ENCODE measurements at regions not wholly inside any gene's neighbourhood (a gene's known extent, or its start where the extent isn't known, plus 50 kb on each side); places are given as distances from the start of the nearest gene placed in this dataset.
A peak's percentile ranks its signal among the peaks of the same experiment; 100 is the strongest.

DNA sequence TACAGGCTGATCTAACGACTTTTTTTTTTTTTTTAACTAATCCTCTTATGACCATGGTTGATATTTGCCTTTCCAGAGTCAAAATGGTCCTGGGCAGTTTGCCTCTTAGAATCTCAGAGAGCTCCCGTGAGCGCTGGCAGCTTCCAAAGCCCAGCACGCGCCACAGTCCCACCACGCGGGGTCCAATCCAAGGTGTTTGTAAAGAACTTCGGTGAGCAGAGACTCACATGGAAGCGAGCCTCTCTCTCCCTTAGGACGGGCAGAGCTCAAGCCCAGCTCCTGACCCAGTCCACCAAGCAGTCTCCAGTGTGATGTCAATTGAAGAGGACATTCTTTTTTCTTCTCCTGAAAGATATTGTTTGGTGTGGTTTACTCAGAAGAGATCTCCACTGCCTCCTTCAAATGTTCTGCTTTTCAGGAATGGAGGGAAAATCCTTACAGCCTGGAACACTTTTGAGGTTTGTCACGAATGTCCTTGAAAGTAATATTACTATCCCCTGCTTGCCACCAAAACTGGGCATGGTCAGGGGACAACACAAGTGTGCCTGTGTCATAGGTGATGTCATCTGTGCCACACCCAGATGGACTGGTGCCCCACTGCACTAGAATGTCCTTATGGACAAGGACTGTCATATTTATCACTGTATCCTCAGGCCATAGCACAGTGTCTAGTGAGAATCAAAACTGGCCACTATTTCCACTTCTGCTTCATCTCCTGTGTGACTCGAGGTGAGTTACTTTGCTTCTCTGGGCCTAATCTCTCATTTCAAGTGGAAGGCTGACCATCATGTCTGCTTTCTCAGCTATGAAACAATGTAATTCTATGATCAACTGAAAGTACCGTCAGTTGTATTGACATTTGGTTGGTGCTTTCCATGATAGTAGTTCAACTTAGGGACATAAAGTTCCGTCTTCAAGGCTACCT, 97.4 kb upstream of the EDEM3 start:
- Histone ChIP-seq H3K9me3 (no peaks in the 10 kb centered on the region), H3K27ac (no peak overlapping the region), H3K36me3 (no peaks in the 10 kb centered on the region), H3K27me3 (replicated peaks; ENCODE audit: insufficient read depth) (no peaks in the 10 kb centered on the region), H3K4me1 (replicated peaks) (no peaks in the 10 kb centered on the region), H3K4me3 (no peak overlapping the region)
- WGBS, result 95% methylated on average over 14 of the region's 14 CpGs
- DNase-seq (ENCODE audit: low spot score), result no peak
- intact Hi-C loops (cut with DNase I), result no loop called here
- no peak for TF ChIP-seq POLR2A (IDR thresholded peaks at IDR 0.05)
- TF ChIP-seq, protein P1, sequence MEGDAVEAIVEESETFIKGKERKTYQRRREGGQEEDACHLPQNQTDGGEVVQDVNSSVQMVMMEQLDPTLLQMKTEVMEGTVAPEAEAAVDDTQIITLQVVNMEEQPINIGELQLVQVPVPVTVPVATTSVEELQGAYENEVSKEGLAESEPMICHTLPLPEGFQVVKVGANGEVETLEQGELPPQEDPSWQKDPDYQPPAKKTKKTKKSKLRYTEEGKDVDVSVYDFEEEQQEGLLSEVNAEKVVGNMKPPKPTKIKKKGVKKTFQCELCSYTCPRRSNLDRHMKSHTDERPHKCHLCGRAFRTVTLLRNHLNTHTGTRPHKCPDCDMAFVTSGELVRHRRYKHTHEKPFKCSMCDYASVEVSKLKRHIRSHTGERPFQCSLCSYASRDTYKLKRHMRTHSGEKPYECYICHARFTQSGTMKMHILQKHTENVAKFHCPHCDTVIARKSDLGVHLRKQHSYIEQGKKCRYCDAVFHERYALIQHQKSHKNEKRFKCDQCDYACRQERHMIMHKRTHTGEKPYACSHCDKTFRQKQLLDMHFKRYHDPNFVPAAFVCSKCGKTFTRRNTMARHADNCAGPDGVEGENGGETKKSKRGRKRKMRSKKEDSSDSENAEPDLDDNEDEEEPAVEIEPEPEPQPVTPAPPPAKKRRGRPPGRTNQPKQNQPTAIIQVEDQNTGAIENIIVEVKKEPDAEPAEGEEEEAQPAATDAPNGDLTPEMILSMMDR (IDR thresholded peaks at IDR 0.05), result no peak
- no peak for TF ChIP-seq POLR2AphosphoS5 (IDR thresholded peaks at IDR 0.05)

DNA sequence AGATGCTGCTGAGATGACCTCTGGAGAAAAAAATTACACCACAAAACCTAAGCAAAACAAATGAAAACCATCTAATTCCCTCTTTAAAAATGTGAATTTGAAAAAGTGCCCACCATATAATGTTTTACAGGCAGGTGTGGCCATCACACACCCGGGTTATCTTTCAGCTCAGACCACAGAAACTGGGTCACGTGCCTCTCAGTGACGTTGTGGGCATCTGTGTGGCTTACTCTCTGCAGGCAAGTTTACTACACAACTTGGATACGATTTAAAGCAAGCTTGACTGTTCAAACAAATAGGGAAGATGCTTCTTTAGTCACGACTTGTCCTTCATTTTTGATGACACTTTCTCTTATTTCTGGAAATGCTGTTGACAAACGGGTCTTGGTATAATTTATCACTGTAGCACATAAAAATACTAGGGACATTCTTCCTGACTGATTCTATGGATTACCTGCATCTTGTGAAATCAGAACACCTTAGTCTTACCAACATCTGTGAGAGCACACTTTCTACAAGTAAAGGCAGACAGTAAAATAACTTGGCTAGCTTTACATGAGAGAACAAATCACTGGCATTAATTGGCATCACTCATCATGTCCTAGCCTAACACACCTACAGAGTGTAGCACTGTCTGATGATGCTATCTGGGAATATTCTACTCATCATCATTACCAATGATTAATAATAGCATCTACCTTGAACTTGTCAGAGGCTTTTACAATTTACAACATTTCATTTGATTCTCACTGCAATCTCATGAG, 89.3 kb upstream of the EDEM3 start:
- Histone ChIP-seq H3K27me3 (replicated peaks; ENCODE audit: insufficient read depth) (no peaks in the 10 kb centered on the region), H3K9me3 (no peaks in the 10 kb centered on the region), H3K4me3 (no peak overlapping the region), H3K4me1 (replicated peaks) (peaks cover 1% of the 10 kb centered on the region), H3K36me3 (no peaks in the 10 kb centered on the region), H3K27ac (no peak overlapping the region)
- intact Hi-C loops (cut with DNase I), result no loop called here
- no peak for TF ChIP-seq POLR2AphosphoS5 (IDR thresholded peaks at IDR 0.05)
- no peak for TF ChIP-seq POLR2A (IDR thresholded peaks at IDR 0.05)
- TF ChIP-seq, protein P1 (IDR thresholded peaks at IDR 0.05), result no peak
- no peak for DNase-seq (ENCODE audit: low spot score)
- WGBS, result 42% methylated on average over 6 of the region's 6 CpGs

DNA sequence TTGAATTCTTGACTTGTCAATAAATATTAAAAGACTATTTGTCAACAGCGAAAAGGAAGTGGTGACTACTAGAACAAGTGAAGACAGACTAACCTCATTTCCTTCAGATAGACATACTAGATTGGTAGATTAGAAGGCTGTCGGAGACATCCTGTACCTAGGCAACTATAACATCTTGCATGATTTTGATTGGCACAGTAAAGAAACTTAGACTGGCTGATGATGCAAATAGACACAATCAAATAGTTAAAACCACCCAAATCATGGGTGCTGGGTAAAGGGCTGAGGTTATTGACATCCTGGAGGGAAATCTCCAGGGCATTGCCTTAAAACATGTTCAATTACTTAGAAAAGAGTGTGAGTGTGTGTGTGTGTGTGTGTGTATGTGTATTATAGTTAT, 85.9 kb upstream of the EDEM3 start:
- H3K4me1 ChIP-seq (replicated peaks), result peaks cover 9% of the 10 kb centered on the region
- no peaks in the 10 kb centered on the region for H3K27me3 ChIP-seq (replicated peaks; ENCODE audit: insufficient read depth)
- H3K9me3 ChIP-seq, result no peaks in the 10 kb centered on the region
- H3K36me3 ChIP-seq, result no peaks in the 10 kb centered on the region
- no peak overlapping the region for H3K4me3 ChIP-seq
- DNase-seq (ENCODE audit: low spot score), result no peak
- TF ChIP-seq POLR2AphosphoS5 (IDR thresholded peaks at IDR 0.05) (peak; percentile 3), POLR2A (IDR thresholded peaks at IDR 0.05) (no peak)
- TF ChIP-seq, protein P1 (IDR thresholded peaks at IDR 0.05), result no peak
- H3K27ac ChIP-seq, result no peak overlapping the region
- WGBS, result 84% methylated on average over 2 of the region's 2 CpGs
- intact Hi-C loops (cut with DNase I), result no loop called here

DNA sequence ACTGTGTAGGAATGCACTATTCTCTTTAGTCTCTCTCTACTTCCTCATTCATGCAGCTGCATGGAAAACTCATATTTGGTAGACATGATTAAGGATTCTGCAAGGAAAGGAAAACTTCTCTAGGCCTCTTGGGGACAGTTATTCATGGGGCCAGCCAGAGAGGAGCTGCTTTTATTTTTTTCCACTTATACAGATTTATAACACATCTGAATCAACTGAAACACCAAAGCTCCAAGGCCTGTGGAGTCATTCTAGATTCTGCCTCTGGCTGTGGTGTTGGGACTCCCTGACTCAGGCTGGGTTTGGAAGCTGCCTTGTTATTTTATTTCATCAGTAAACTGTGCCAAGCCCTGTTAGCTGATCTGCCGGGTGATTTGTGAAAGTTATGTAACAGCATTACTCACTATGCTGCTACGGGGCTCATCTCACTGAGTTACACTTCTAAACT, 83.9 kb upstream of the EDEM3 start:
- H3K36me3 ChIP-seq, result no peaks in the 10 kb centered on the region
- H3K27ac ChIP-seq, result peak overlapping the region; percentile 70 to 78
- H3K4me3 ChIP-seq, result no peak overlapping the region
- intact Hi-C loops (cut with DNase I), result no loop called here
- 5% methylated on average over 2 of the region's 2 CpGs for WGBS
- H3K9me3 ChIP-seq, result no peaks in the 10 kb centered on the region
- H3K27me3 ChIP-seq (replicated peaks; ENCODE audit: insufficient read depth), result no peaks in the 10 kb centered on the region
- peaks cover 9% of the 10 kb centered on the region for H3K4me1 ChIP-seq (replicated peaks)
- TF ChIP-seq, protein P1 (IDR thresholded peaks at IDR 0.05), result no peak
- TF ChIP-seq POLR2A (IDR thresholded peaks at IDR 0.05) (no peak), POLR2AphosphoS5 (IDR thresholded peaks at IDR 0.05) (peak; percentile 79)
- DNase-seq (ENCODE audit: low spot score), result peak; percentile 73

Measured in prostate gland (tissue), 2 donors.